IPS DF 6.9 (cell line): ENCODE measurements at regions not wholly inside any gene's neighbourhood (a gene's known extent, or its start where the extent isn't known, plus 50 kb on each side); places are given as distances from the start of the nearest gene placed in this dataset.
"Not testable (repeated sequence)": the region's sequence is repeated elsewhere in the genome, so short reads cannot be mapped to it uniquely, and the experiment has no call there.

Source experiments
- DNase-seq: peaks from one replicate; pipeline ENCODE4 v3.0.0-alpha.2; 2013; ENCODE audit warnings: low read depth, low spot score
- H3K27ac ChIP-seq: one replicate; pipeline ENCODE4 v1.5.1; 2013; ENCODE audit warnings: low read length, control low read depth
- H3K27me3 ChIP-seq: 2 replicates; pipeline ENCODE4 v1.6.1; 2013; ENCODE audit warnings: mild to moderate bottlenecking, low read length; ENCODE audit not compliant: control insufficient read depth, insufficient read depth
- H3K36me3 ChIP-seq: 2 replicates; pipeline ENCODE4 v1.6.1; 2013; ENCODE audit warnings: low read length; ENCODE audit not compliant: control insufficient read depth, insufficient read depth
- H3K4me1 ChIP-seq: 2 replicates; pipeline ENCODE4 v1.6.1; 2013; ENCODE audit warnings: low read length; ENCODE audit not compliant: control insufficient read depth, insufficient read depth
- H3K4me3 ChIP-seq: 2 replicates; pipeline ENCODE4 v1.5.1; 2013; ENCODE audit warnings: mild to moderate bottlenecking, low read length
- H3K9me3 ChIP-seq: 2 replicates; pipeline ENCODE4 v1.6.1; 2013; ENCODE audit warnings: low read length, inconsistent platforms; ENCODE audit not compliant: control insufficient read depth, insufficient read depth
- WGBS: extraction: QIAGEN DNeasy Blood & Tissue Kit; methylation state at CpG from one replicate; pipeline ENCODE4 v1.1.7; 2013; ENCODE audit warnings: mixed read lengths, missing lambda C conversion rate; ENCODE audit not compliant: insufficient read length, insufficient coverage; 5-methylcytosine and 5-hydroxymethylcytosine counted together

GRCh38 chr10:123389520-123389919, 235.3 kb downstream of the BUB3 start:
- DNase-seq: no peak
- H3K4me3 ChIP-seq: no peak overlapping the region
- H3K27me3 ChIP-seq: no peaks in the 10 kb centered on the region
- H3K9me3 ChIP-seq: no peaks in the 10 kb centered on the region
- no peaks in the 10 kb centered on the region for H3K36me3 ChIP-seq
- H3K4me1 ChIP-seq: no peaks in the 10 kb centered on the region
- H3K27ac ChIP-seq: no peak overlapping the region
- no CpG with 5 or more reads among the region's 2 CpGs for WGBS

- WGBS: no CpG with 5 or more reads among the region's 4 CpGs
- no peak overlapping the region for H3K27ac ChIP-seq
- H3K36me3 ChIP-seq: no peaks in the 10 kb centered on the region
- H3K27me3 ChIP-seq: no peaks in the 10 kb centered on the region
- H3K9me3 ChIP-seq: no peaks in the 10 kb centered on the region
- no peaks in the 10 kb centered on the region for H3K4me1 ChIP-seq
- no peak for DNase-seq
- no peak overlapping the region for H3K4me3 ChIP-seq
Observed at GRCh38 chr10:123390332-123390731, 236.1 kb downstream of the BUB3 start.

- WGBS: no CpG with 5 or more reads among the region's 9 CpGs
- Histone ChIP-seq H3K9me3 (no peaks in the 10 kb centered on the region), H3K27me3 (no peaks in the 10 kb centered on the region), H3K27ac (no peak overlapping the region), H3K4me3 (no peak overlapping the region), H3K36me3 (no peaks in the 10 kb centered on the region), H3K4me1 (no peaks in the 10 kb centered on the region)
- no peak for DNase-seq
Observed at GRCh38 chr10:123390874-123391273, 236.7 kb downstream of the BUB3 start.

GRCh38 chr10:123391275-123392028, 237.2 kb downstream of the BUB3 start:
- no CpG with 5 or more reads among the region's 15 CpGs for WGBS
- no peak overlapping the region for H3K4me3 ChIP-seq
- H3K27ac ChIP-seq: no peak overlapping the region

GRCh38 chr10:123392182-123392963, 238.2 kb downstream of the BUB3 start:
- H3K27me3 ChIP-seq: no peaks in the 10 kb centered on the region
- no peaks in the 10 kb centered on the region for H3K36me3 ChIP-seq
- no peaks in the 10 kb centered on the region for H3K4me1 ChIP-seq
- H3K9me3 ChIP-seq: no peaks in the 10 kb centered on the region
- DNase-seq: no peak
- no CpG with 5 or more reads among the region's 6 CpGs for WGBS
- H3K27ac ChIP-seq: no peak overlapping the region
- no peak overlapping the region for H3K4me3 ChIP-seq

More at GRCh38 chr10:123391275-123392028, 237.2 kb downstream of the BUB3 start:
- H3K4me1 ChIP-seq: no peaks in the 10 kb centered on the region
- H3K36me3 ChIP-seq: no peaks in the 10 kb centered on the region
- no peaks in the 10 kb centered on the region for H3K9me3 ChIP-seq
- no peaks in the 10 kb centered on the region for H3K27me3 ChIP-seq
- DNase-seq: no peak

GRCh38 chr10:123393170-123393569, 239.0 kb downstream of the BUB3 start:
- no peaks in the 10 kb centered on the region for H3K4me1 ChIP-seq
- DNase-seq: no peak
- no peak overlapping the region for H3K27ac ChIP-seq
- no peak overlapping the region for H3K4me3 ChIP-seq
- no peaks in the 10 kb centered on the region for H3K36me3 ChIP-seq
- no peaks in the 10 kb centered on the region for H3K9me3 ChIP-seq
- no CpG with 5 or more reads among the region's 3 CpGs for WGBS
- H3K27me3 ChIP-seq: no peaks in the 10 kb centered on the region

GRCh38 chr10:123394382-123394781, 240.2 kb downstream of the BUB3 start:
- H3K27me3 ChIP-seq: no peaks in the 10 kb centered on the region
- H3K27ac ChIP-seq: no peak overlapping the region
- H3K36me3 ChIP-seq: no peaks in the 10 kb centered on the region
- no CpG with 5 or more reads among the region's 1 CpG for WGBS
- DNase-seq: no peak
- H3K4me1 ChIP-seq: no peaks in the 10 kb centered on the region; the same call in 1 of the 2 replicates
- no peak overlapping the region for H3K4me3 ChIP-seq
- H3K9me3 ChIP-seq: no peaks in the 10 kb centered on the region

GRCh38 chr10:123395234-123395633, 241.0 kb downstream of the BUB3 start:
- not testable (repeated sequence) for H3K4me1 ChIP-seq
- no CpG with 5 or more reads among the region's 4 CpGs for WGBS

GRCh38 chr10:123395906-123396305, 241.7 kb downstream of the BUB3 start:
- no peaks in the 10 kb centered on the region; the same call in 1 of the 2 replicates for H3K4me1 ChIP-seq
- no peaks in the 10 kb centered on the region for H3K36me3 ChIP-seq
- no peak overlapping the region for H3K27ac ChIP-seq
- H3K27me3 ChIP-seq: no peaks in the 10 kb centered on the region
- WGBS: no CpG with 5 or more reads among the region's 6 CpGs
- H3K4me3 ChIP-seq: no peak overlapping the region
- no peak for DNase-seq
- no peaks in the 10 kb centered on the region for H3K9me3 ChIP-seq

More at GRCh38 chr10:123395234-123395633, 241.0 kb downstream of the BUB3 start:
- H3K36me3 ChIP-seq, H3K9me3 ChIP-seq, DNase-seq, H3K4me3 ChIP-seq, H3K27ac ChIP-seq, H3K27me3 ChIP-seq: not testable (repeated sequence)

GRCh38 chr10:123398180-123398591, 244.0 kb downstream of the BUB3 start:
- no CpG with 5 or more reads among the region's 4 CpGs for WGBS
- H3K4me3 ChIP-seq: no peak overlapping the region
- no peaks in the 10 kb centered on the region for H3K27me3 ChIP-seq
- no peak for DNase-seq
- no peaks in the 10 kb centered on the region; the same call in 1 of the 2 replicates for H3K4me1 ChIP-seq
- H3K36me3 ChIP-seq: no peaks in the 10 kb centered on the region
- no peaks in the 10 kb centered on the region for H3K9me3 ChIP-seq
- H3K27ac ChIP-seq: no peak overlapping the region
